Astrocyte (in vitro differentiated cells and primary cell): ENCODE measurements at regions not wholly inside any gene's neighbourhood (a gene's known extent, or its start where the extent isn't known, plus 50 kb on each side); places are given as distances from the start of the nearest gene placed in this dataset.

Experiments used
- EZH2 ChIP-seq: IDR thresholded peaks from 2 replicates; pipeline ENCODE4 v1.6.1; 2012; ENCODE audit warnings: mild to moderate bottlenecking, low read length, inconsistent platforms; ENCODE audit not compliant: insufficient read depth
- TF ChIP-seq, protein P1 (sequence below): IDR thresholded peaks from 2 replicates; pipeline ENCODE4 v1.5.1; 2011; ENCODE audit warnings: low read depth, mild to moderate bottlenecking, inconsistent platforms, low read length, moderate library complexity; ENCODE audit not compliant: insufficient read depth

DNA sequence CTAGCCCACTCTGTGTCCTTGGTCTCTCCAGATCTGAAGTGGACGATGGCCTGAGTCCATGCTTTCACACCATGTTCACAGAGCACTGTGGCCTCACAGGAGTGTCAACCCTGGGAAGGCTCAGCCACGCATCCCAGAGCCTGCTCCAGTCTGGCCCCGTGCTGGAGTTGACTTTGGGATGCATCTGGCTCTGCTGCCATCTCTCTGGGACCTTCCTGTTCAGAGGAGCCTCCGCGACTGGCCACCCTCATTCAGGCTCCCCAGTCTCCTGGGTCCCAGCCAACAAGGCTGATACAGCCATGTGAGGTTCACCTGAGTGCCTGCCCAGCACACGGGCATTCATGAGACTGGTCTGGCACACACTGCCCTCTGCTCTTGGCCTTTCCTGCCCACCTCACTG, 199.7 kb upstream of the RAB6C start:
- TF ChIP-seq, protein P1, sequence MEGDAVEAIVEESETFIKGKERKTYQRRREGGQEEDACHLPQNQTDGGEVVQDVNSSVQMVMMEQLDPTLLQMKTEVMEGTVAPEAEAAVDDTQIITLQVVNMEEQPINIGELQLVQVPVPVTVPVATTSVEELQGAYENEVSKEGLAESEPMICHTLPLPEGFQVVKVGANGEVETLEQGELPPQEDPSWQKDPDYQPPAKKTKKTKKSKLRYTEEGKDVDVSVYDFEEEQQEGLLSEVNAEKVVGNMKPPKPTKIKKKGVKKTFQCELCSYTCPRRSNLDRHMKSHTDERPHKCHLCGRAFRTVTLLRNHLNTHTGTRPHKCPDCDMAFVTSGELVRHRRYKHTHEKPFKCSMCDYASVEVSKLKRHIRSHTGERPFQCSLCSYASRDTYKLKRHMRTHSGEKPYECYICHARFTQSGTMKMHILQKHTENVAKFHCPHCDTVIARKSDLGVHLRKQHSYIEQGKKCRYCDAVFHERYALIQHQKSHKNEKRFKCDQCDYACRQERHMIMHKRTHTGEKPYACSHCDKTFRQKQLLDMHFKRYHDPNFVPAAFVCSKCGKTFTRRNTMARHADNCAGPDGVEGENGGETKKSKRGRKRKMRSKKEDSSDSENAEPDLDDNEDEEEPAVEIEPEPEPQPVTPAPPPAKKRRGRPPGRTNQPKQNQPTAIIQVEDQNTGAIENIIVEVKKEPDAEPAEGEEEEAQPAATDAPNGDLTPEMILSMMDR, result no peak
- no peak for TF ChIP-seq EZH2
